Fibroblast of villous mesenchyme (primary cell): ENCODE measurements at regions not wholly inside any gene's neighbourhood (a gene's known extent, or its start where the extent isn't known, plus 50 kb on each side); places are given as distances from the start of the nearest gene placed in this dataset.
A peak's percentile ranks its signal among the peaks of the same experiment; 100 is the strongest.

ENCODE experiments used
- DNase-seq: peaks from one replicate; pipeline ENCODE4 v3.0.0-alpha.2; 2010; ENCODE audit warnings: low read depth
- H3K4me3 ChIP-seq: 2 replicates; pipeline ENCODE4 v1.5.1; 2011; ENCODE audit warnings: low read depth, mild to moderate bottlenecking, low read length
- TF ChIP-seq, protein P1 (sequence below): IDR thresholded peaks from 2 replicates; pipeline ENCODE4 v1.5.1; 2012; ENCODE audit warnings: low read depth, mild to moderate bottlenecking, low read length; ENCODE audit not compliant: insufficient read depth

DNA sequence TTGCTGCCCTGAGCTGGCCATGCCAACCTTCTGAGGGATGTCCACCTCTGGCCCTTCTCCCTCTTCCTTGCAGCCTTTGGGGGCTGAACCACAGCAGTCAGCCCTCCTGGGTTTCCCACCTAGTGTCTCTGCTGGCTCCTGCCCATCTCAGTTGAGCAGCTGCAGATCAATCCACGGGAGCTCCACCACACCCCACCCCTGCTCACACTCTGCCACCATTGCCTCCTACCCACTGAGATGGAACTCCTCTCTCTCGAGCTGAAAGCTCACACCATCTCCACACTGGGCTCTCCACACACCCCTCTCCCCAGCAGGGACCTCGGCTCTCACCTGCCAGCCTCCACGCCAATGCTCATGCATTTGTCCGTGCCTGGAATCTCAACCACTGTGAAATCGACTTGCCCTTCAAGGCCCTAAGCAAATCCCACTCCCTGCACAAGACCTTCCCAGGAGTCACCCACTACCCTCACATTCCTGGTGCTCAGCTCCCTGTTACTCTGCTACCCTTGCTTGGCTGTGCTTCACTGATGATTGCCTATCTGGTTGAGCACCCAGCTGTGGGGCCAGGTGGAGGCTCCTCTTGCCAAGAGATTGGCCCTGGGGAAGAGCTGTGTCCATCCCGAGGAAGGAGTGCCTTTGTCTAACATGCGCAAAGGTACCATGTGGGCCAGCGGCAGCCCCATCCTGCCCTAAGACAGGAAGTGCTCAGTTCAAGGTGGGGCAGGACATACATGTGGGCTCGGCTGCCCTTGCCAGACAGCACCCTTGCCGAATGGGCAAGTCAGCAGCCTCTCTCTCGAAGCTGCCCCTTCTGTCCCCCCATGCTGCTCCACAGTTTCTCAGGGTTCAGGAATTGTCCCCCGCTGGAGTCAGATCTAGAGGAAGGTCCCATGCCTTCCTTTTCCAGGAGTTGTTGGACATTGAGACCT lies 208.7 kb downstream of the CYP26B1 start:
- DNase-seq = no peak
- TF ChIP-seq, protein P1, sequence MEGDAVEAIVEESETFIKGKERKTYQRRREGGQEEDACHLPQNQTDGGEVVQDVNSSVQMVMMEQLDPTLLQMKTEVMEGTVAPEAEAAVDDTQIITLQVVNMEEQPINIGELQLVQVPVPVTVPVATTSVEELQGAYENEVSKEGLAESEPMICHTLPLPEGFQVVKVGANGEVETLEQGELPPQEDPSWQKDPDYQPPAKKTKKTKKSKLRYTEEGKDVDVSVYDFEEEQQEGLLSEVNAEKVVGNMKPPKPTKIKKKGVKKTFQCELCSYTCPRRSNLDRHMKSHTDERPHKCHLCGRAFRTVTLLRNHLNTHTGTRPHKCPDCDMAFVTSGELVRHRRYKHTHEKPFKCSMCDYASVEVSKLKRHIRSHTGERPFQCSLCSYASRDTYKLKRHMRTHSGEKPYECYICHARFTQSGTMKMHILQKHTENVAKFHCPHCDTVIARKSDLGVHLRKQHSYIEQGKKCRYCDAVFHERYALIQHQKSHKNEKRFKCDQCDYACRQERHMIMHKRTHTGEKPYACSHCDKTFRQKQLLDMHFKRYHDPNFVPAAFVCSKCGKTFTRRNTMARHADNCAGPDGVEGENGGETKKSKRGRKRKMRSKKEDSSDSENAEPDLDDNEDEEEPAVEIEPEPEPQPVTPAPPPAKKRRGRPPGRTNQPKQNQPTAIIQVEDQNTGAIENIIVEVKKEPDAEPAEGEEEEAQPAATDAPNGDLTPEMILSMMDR = no peak

DNA sequence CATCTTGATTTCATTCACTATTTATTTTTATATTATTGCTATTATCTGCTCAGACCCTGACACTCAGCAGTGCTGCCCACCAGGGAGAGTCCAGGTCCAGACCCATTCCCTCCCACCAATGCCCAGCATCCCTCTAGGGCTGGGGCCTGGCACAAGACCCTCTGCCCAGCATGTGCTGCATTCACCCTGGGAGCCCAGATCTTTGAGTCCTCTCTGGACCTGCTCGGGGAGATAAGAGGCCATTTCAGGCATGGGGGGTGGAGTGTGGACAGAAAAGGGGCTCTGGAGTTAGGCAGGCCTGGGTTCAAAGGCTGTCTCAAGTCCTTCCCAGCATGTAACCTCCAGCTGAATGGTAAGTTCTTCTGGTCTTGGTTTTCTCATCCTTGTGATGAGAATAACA lies 209.6 kb downstream of the CYP26B1 start:
- TF ChIP-seq, protein P1 = no peak
- H3K4me3 ChIP-seq = no peak overlapping the region
- DNase-seq = no peak

More for the DNA sequence above, 208.7 kb downstream of the CYP26B1 start:
- H3K4me3 ChIP-seq = no peak overlapping the region

DNA sequence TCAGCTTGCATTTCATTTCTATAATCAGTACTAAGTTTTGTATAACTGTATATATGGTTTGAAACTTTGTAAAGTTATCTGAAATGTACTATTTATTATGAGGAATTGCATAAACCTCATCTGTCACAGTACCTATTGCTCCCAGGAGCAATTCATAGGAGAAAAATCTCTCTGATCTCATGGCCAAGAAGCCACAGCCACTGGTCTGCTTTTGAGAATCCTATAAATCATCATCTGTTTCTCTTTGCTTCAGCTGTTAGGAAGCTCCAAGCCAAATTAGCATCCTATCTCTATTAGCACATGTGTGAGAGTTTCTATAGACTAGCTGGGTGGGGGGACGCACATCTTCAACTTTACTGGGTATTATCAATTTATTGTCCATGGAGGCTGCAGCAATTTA lies 210.3 kb downstream of the CYP26B1 start:
- no peak overlapping the region for H3K4me3 ChIP-seq
- TF ChIP-seq, protein P1 = no peak
- peak; percentile 26 for DNase-seq

DNA sequence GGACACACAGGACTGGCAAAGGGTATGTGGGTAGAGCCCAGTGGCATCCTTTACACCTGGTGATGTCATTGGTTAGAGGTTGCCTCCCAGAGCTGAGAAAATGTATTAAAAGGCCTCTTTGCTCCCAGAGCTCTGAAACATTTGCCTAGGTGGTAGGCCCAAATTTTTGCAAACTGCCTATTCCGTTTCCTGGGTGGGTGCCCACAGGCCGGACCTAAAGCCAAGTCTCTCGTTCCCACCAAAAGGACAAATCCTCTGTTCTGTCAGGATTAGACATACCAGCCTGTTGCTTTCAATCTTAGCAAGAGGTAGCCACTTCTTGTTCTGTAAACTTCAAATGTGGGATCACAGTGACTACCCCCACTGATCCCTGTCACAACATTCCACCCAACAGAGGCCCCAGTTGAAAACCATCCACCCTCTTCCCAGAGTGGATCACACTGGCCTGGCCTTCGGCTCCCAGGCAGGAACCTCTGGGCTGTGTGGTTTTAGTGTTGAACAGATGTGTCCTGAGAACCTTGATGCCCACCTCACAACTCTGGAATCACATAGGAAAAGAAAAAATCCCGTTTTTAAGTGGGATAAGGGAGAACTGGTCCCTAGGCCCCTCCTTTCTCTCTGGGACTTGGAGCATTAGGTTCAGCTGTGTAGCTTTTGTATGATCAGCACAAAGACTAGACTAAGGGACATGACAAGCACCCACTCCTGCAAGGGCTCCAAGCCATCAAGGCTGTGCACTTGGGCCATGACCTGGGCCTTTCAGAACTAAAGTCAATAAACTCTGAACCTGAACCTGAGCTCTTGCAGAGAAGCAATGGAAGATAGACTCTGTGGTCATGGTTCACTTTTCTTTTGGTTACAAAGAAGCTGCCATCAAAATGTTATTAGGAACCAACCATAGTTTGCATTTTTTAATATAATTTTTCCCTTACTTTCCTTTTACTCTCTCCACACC lies 211.3 kb downstream of the CYP26B1 start:
- no peak overlapping the region for H3K4me3 ChIP-seq
- DNase-seq = no peak
- TF ChIP-seq, protein P1 = no peak

DNA sequence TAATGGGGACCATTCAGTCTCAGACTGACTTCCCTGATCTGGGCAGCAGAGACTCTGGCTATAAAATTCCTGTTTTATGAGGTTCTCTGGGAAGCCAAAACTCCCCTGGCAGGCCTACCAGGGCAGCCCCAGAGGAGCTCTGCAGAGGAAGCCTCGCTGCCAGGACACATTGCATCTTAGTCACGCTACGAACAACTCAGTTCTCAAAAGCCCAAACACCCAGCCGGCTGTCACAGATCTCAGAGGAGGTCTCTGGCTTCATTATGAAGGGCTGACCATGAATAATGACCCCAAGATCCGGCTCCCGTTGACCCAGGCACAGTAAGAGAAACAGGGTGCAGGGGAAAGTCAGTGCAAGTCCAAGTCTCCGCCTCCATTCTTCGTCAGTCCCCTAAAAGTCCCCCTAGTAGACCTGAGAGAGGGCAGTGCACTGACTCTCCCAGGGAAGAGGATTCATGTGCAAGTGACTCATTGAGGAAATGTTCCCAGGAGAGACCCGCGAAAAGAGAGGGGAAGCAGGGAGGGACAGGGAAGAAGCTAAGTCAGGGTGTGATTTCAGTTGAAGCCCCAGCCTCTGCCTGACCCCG lies 212.3 kb downstream of the CYP26B1 start:
- peak; percentile 69 for DNase-seq
- TF ChIP-seq, protein P1 = no peak
- no peak overlapping the region for H3K4me3 ChIP-seq

DNA sequence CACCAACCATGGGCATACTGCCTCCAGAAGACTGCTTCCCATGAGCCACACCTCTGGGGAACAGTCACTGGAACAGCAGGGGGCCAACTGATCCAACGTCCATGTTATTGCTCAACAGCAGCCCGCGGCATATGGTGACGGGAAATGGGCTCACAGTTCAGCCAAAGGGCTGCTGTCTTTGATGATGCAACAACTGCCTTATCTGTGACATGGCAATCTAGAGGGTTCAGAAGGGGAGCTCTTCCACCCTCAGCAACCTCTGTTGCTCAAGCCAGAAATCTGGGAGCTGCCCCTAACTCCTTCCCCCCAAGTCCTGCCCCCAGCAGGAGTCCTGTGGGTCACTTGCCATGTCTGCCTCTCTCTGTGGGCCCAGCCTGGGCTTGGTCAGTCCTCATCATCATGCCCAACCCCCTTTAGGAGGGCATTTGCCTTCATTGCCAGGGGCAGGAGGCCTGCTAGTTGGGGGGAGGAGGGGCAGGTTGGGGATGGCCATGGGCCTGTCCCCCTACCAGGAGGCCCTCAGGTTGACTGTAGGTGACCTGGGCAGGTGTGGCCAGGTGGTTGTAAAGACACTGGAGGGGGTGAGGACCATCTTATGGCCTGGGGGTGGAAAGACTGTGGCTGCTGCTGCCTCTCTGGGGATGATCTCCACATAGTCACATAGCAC lies 212.9 kb downstream of the CYP26B1 start:
- DNase-seq = peak; percentile 64
- TF ChIP-seq, protein P1 = no peak
- H3K4me3 ChIP-seq = no peak overlapping the region
